Osteoblast (primary cell): ENCODE measurements at regions not wholly inside any gene's neighbourhood (a gene's known extent, or its start where the extent isn't known, plus 50 kb on each side); places are given as distances from the start of the nearest gene placed in this dataset.
"Not testable (repeated sequence)": the region's sequence is repeated elsewhere in the genome, so short reads cannot be mapped to it uniquely, and the experiment has no call there.

ENCODE experiments used
- DNase-seq: peaks from one replicate; pipeline ENCODE4 v3.0.0; 2011; ENCODE audit warnings: low spot score, mixed read lengths; ENCODE audit not compliant: insufficient read length; ENCODE audit errors: missing footprints
- H2AFZ ChIP-seq: 2 replicates; pipeline ENCODE4 v1.6.0; 2011; ENCODE audit warnings: mild to moderate bottlenecking, low read length
- H3K27ac ChIP-seq: 2 replicates; pipeline ENCODE4 v1.5.1; 2011; ENCODE audit warnings: mild to moderate bottlenecking, low read depth, low read length, moderate library complexity
- H3K27me3 ChIP-seq: 2 replicates; pipeline ENCODE4 v1.6.0; 2012; ENCODE audit warnings: mild to moderate bottlenecking, control low read depth, inconsistent platforms, low read length, moderate library complexity; ENCODE audit not compliant: insufficient read depth
- H3K36me3 ChIP-seq: 2 replicates; pipeline ENCODE4 v1.5.1; 2011; ENCODE audit warnings: mild to moderate bottlenecking, low read length, control low read depth, moderate library complexity; ENCODE audit not compliant: insufficient read depth
- H3K4me1 ChIP-seq: 2 replicates; pipeline ENCODE4 v1.5.1; 2011; ENCODE audit warnings: mild to moderate bottlenecking, low read length, control low read depth, moderate library complexity; ENCODE audit not compliant: insufficient read depth
- H3K4me2 ChIP-seq: 2 replicates; pipeline ENCODE4 v1.6.0; 2011; ENCODE audit warnings: mild to moderate bottlenecking, low read length; ENCODE audit not compliant: insufficient read depth
- H3K4me3 ChIP-seq: fragments of 200-600 bp; sonication (generic); 3 replicates; pipeline ENCODE4 v1.5.1; 2012; ENCODE audit warnings: mild to moderate bottlenecking, low read length, inconsistent platforms; ENCODE audit not compliant: insufficient read depth
- H3K79me2 ChIP-seq: 2 replicates; pipeline ENCODE4 v1.6.0; 2012; ENCODE audit warnings: mild to moderate bottlenecking, low read length, control low read depth, inconsistent platforms; ENCODE audit not compliant: insufficient read depth
- H3K9me3 ChIP-seq: 2 replicates; pipeline ENCODE4 v1.5.1; 2011; ENCODE audit warnings: low read depth, low read length, control low read depth
- H4K20me1 ChIP-seq: 2 replicates; pipeline ENCODE4 v1.6.0; 2012; ENCODE audit warnings: mild to moderate bottlenecking, low read length, control low read depth; ENCODE audit not compliant: insufficient read depth
- CTCF ChIP-seq: IDR thresholded peaks from 2 replicates; pipeline ENCODE4 v1.5.1; 2011; ENCODE audit warnings: mild to moderate bottlenecking, low read depth, low read length, moderate library complexity; ENCODE audit errors: extremely low read depth

DNA sequence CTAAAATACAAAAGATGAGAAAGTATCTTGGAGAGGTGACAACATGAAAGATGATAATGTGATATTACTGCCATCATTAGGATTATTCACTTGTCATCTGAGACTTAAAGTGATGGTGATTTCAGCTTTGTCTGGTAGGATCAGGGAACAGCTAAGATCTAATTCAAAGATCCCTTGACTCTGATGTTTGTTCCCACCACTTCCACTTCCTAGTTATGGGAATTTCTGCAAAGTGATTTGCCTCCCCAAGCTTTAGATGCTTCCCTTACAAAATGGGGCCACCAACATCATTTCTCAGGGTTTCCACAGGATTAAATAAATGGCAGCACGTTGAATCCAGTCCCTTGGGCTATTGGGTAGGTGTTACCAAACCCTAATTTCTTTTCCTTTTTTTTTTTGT is 550.8 kb upstream of the CDH5 start:
- TF ChIP-seq CTCF: no peak
- no peaks in the 10 kb centered on the region for H4K20me1 ChIP-seq
- no peak overlapping the region for H3K27ac ChIP-seq
- H2AFZ ChIP-seq: no peak overlapping the region
- DNase-seq: no peak
- H3K9me3 ChIP-seq: no peaks in the 10 kb centered on the region
- H3K79me2 ChIP-seq: no peaks in the 10 kb centered on the region
- no peaks in the 10 kb centered on the region for H3K4me1 ChIP-seq
- no peaks in the 10 kb centered on the region for H3K36me3 ChIP-seq
- no peaks in the 10 kb centered on the region for H3K27me3 ChIP-seq
- no peak overlapping the region for H3K4me3 ChIP-seq
- no peak overlapping the region for H3K4me2 ChIP-seq

- not testable (repeated sequence) for H3K79me2 ChIP-seq, H3K27ac ChIP-seq, H4K20me1 ChIP-seq, H3K9me3 ChIP-seq, DNase-seq, H3K4me2 ChIP-seq, H3K27me3 ChIP-seq, H3K36me3 ChIP-seq, H3K4me1 ChIP-seq, H3K4me3 ChIP-seq
- H2AFZ ChIP-seq: peak overlapping the region; percentile 2
Measured at GRCh38 chr16:65813879-65814278, 552.6 kb upstream of the CDH5 start.

DNA sequence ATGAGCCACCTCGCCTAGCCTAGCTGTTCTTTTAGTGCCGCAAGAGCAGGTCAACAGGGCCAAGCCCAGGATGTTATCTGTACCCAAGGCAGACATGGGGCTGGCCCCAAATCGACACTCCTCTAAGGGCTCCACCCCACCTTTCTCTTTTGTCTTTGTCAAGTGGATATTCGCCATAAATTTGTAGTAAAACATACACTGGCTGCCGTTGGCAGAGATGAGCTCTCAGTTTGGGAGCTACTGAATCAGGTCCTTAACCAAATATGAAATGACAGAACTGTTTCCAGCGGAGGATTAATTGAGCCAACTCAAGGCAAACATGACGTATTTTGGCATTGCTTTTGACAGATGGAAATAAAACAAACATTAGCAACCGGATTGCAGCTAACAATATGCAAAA is 556.9 kb upstream of the CDH5 start:
- Histone ChIP-seq H2AFZ (no peak overlapping the region), H3K4me1 (no peaks in the 10 kb centered on the region), H3K4me2 (no peak overlapping the region), H3K9me3 (no peaks in the 10 kb centered on the region), H3K27ac (no peak overlapping the region), H4K20me1 (no peaks in the 10 kb centered on the region), H3K36me3 (no peaks in the 10 kb centered on the region), H3K27me3 (no peaks in the 10 kb centered on the region), H3K79me2 (no peaks in the 10 kb centered on the region), H3K4me3 (no peak overlapping the region)
- TF ChIP-seq CTCF: no peak
- DNase-seq: no peak

DNA sequence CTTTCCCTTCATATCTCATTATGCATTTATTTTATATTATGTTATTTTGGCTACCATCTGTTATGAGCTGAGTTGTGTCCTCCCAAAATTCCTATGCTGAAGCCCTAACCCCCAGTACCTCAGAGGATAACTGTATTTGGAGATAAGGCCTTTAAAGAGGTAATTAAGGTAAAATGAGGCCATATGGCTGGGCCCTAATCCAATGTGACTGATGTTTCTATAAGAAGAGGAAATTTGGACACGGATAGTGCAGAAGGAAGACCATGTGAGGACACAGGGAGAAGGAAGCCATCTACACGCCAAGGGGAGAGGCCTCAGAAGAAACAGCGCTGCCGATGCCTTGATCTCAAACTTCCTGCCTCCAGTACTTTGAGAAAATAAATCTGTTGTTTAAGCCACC is 557.7 kb upstream of the CDH5 start:
- no peak for TF ChIP-seq CTCF
- Histone ChIP-seq H3K79me2 (no peaks in the 10 kb centered on the region), H3K27me3 (no peaks in the 10 kb centered on the region), H3K9me3 (no peaks in the 10 kb centered on the region), H3K4me1 (no peaks in the 10 kb centered on the region), H3K27ac (no peak overlapping the region), H4K20me1 (no peaks in the 10 kb centered on the region), H3K4me3 (no peak overlapping the region), H3K36me3 (no peaks in the 10 kb centered on the region), H2AFZ (no peak overlapping the region), H3K4me2 (no peak overlapping the region)
- no peak for DNase-seq

- Histone ChIP-seq H3K27ac (no peak overlapping the region), H3K4me1 (no peaks in the 10 kb centered on the region), H2AFZ (no peak overlapping the region), H3K36me3 (no peaks in the 10 kb centered on the region), H3K79me2 (no peaks in the 10 kb centered on the region), H3K4me2 (no peak overlapping the region), H4K20me1 (no peaks in the 10 kb centered on the region), H3K4me3 (no peak overlapping the region), H3K27me3 (no peaks in the 10 kb centered on the region), H3K9me3 (no peaks in the 10 kb centered on the region)
- DNase-seq: no peak
- no peak for TF ChIP-seq CTCF
Measured at GRCh38 chr16:65807858-65808257, 558.6 kb upstream of the CDH5 start.

DNA sequence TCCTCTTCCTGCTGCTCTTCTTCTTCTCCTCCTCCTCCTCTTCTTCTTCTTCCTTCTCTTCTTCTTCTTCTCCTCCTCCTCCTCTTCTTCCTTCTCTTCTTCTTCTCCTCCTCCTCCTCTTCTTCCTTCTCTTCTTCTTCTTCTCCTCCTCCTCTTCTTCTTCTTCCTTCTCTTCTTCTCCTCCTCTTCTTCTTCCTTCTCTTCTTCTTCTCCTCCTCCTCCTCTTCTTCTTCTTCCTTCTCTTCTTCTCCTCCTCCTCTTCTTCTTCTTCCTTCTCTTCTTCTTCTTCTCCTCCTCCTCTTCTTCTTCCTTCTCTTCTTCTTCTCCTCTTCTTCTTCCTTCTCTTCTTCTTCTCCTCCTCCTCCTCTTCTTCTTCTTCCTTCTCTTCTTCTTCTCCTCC is 560.8 kb upstream of the CDH5 start:
- not testable (repeated sequence) for H3K4me1 ChIP-seq, H4K20me1 ChIP-seq, H3K27ac ChIP-seq, H2AFZ ChIP-seq, DNase-seq, H3K79me2 ChIP-seq, H3K4me3 ChIP-seq, H3K27me3 ChIP-seq, H3K4me2 ChIP-seq, H3K9me3 ChIP-seq, H3K36me3 ChIP-seq
